ENCODE measurements at regions not wholly inside any gene's neighbourhood (a gene's known extent, or its start where the extent isn't known, plus 50 kb on each side); places are given as distances from the start of the nearest gene placed in this dataset.

- Histone ChIP-seq H3K27me3 (ENCODE audit: insufficient read depth, low read length) (no peaks in the 10 kb centered on the region), H3K4me1 (ENCODE audit: insufficient read depth, low read length) (no peaks in the 10 kb centered on the region), H3K9me3 (ENCODE audit: control insufficient read depth in 1 of 2, low read length in 2 of 2) (no peaks in the 10 kb centered on the region), H3K4me3 (ENCODE audit: low read length in 2 of 2) (no peak overlapping the region), H3K27ac (ENCODE audit: low read depth, low read length) (no peak overlapping the region), H3K36me3 (ENCODE audit: insufficient read depth, low read length) (no peaks in the 10 kb centered on the region)
- no peak overlapping the region for H3K4me3 Mint-ChIP-seq
- intact Hi-C loops (cut with micrococcal nuclease), result no loop called here
- H3K4me1 Mint-ChIP-seq, result no peaks in the 10 kb centered on the region
- DNase-seq, result no peak
- no peaks in the 10 kb centered on the region for H3K27me3 Mint-ChIP-seq
- CTCF ChIA-PET (ENCODE audit: partially characterized antibody), result no interaction called here
- H3K9me3 Mint-ChIP-seq, result peaks cover 0 to 6% (median 1%) of the 10 kb centered on the region in 8 donors
- H3K27ac Mint-ChIP-seq, result no peak overlapping the region
- no peaks in the 10 kb centered on the region for H3K36me3 Mint-ChIP-seq
- POLR2A ChIA-PET (ENCODE audit: partially characterized antibody), result no interaction called here
These were observed 245.2 kb upstream of the FSTL5 start for GRCh38 chr4:162409048-162409447.

- Mint-ChIP-seq H3K27ac (no peak overlapping the region), H3K27me3 (no peaks in the 10 kb centered on the region), H3K4me3 (no peak overlapping the region), H3K4me1 (no peaks in the 10 kb centered on the region), H3K36me3 (no peaks in the 10 kb centered on the region), H3K9me3 (peaks cover 0 to 3% (median under 1%) of the 10 kb centered on the region in 8 donors)
- peak in 1 of 5 donors; percentile 26 for DNase-seq
- Histone ChIP-seq H3K4me1 (ENCODE audit: insufficient read depth, low read length) (no peaks in the 10 kb centered on the region), H3K4me3 (ENCODE audit: low read length in 2 of 2) (no peak overlapping the region), H3K27me3 (ENCODE audit: insufficient read depth, low read length) (no peaks in the 10 kb centered on the region), H3K27ac (ENCODE audit: low read depth, low read length) (no peak overlapping the region), H3K9me3 (ENCODE audit: control insufficient read depth in 1 of 2, low read length in 2 of 2) (no peaks in the 10 kb centered on the region), H3K36me3 (ENCODE audit: insufficient read depth, low read length) (no peaks in the 10 kb centered on the region)
- ChIA-PET CTCF (ENCODE audit: partially characterized antibody) (no interaction called here), POLR2A (ENCODE audit: partially characterized antibody) (no interaction called here)
- intact Hi-C loops (cut with micrococcal nuclease), result no loop called here
These were observed 244.5 kb upstream of the FSTL5 start for GRCh38 chr4:162408309-162408708.

GRCh38 chr4:162406637-162407365 lies 243.0 kb upstream of the FSTL5 start:
- DNase-seq, result no peak
- Histone ChIP-seq H3K4me1 (ENCODE audit: insufficient read depth, low read length) (no peaks in the 10 kb centered on the region), H3K27ac (ENCODE audit: low read depth, low read length) (no peak overlapping the region), H3K4me3 (ENCODE audit: low read length in 2 of 2) (no peak overlapping the region), H3K36me3 (ENCODE audit: insufficient read depth, low read length) (no peaks in the 10 kb centered on the region), H3K27me3 (ENCODE audit: insufficient read depth, low read length) (no peaks in the 10 kb centered on the region), H3K9me3 (ENCODE audit: control insufficient read depth in 1 of 2, low read length in 2 of 2) (no peaks in the 10 kb centered on the region)
- ChIA-PET CTCF (ENCODE audit: partially characterized antibody) (no interaction called here), POLR2A (ENCODE audit: partially characterized antibody) (no interaction called here)
- H3K4me3 Mint-ChIP-seq, result no peak overlapping the region
- H3K27me3 Mint-ChIP-seq, result no peaks in the 10 kb centered on the region
- intact Hi-C loops (cut with micrococcal nuclease), result no loop called here
- peaks cover 0 to 3% (median 0%) of the 10 kb centered on the region in 8 donors for H3K9me3 Mint-ChIP-seq
- no peaks in the 10 kb centered on the region for H3K36me3 Mint-ChIP-seq
- no peak overlapping the region for H3K27ac Mint-ChIP-seq
- H3K4me1 Mint-ChIP-seq, result no peaks in the 10 kb centered on the region

- H3K27ac Mint-ChIP-seq, result no peak overlapping the region
- POLR2A ChIA-PET (ENCODE audit: partially characterized antibody), result no interaction called here
- H3K4me3 Mint-ChIP-seq, result no peak overlapping the region
- H3K9me3 Mint-ChIP-seq, result peaks cover 0 to 3% (median 0%) of the 10 kb centered on the region in 8 donors
- H3K4me1 Mint-ChIP-seq, result no peaks in the 10 kb centered on the region
- no peaks in the 10 kb centered on the region for H3K27me3 ChIP-seq (ENCODE audit: insufficient read depth, low read length)
- intact Hi-C loops (cut with micrococcal nuclease), result no loop called here
- no peak overlapping the region for H3K4me3 ChIP-seq (ENCODE audit: low read length in 2 of 2)
- no peaks in the 10 kb centered on the region for H3K27me3 Mint-ChIP-seq
- H3K36me3 ChIP-seq (ENCODE audit: insufficient read depth, low read length), result no peaks in the 10 kb centered on the region
- CTCF ChIA-PET (ENCODE audit: partially characterized antibody), result no interaction called here
- no peaks in the 10 kb centered on the region for H3K4me1 ChIP-seq (ENCODE audit: insufficient read depth, low read length)
- H3K27ac ChIP-seq (ENCODE audit: low read depth, low read length), result no peak overlapping the region
- H3K36me3 Mint-ChIP-seq, result no peaks in the 10 kb centered on the region
- H3K9me3 ChIP-seq (ENCODE audit: control insufficient read depth in 1 of 2, low read length in 2 of 2), result no peaks in the 10 kb centered on the region
- DNase-seq, result no peak
These were observed 240.1 kb upstream of the FSTL5 start for GRCh38 chr4:162403932-162404331.

GRCh38 chr4:162403419-162403818 lies 239.6 kb upstream of the FSTL5 start:
- H3K4me1 ChIP-seq (ENCODE audit: insufficient read depth, low read length), result no peaks in the 10 kb centered on the region
- H3K4me3 ChIP-seq (ENCODE audit: low read length in 2 of 2), result no peak overlapping the region
- Mint-ChIP-seq H3K4me3 (no peak overlapping the region), H3K27me3 (no peaks in the 10 kb centered on the region), H3K9me3 (peaks cover 0 to 3% (median 0%) of the 10 kb centered on the region in 8 donors), H3K36me3 (no peaks in the 10 kb centered on the region), H3K4me1 (no peaks in the 10 kb centered on the region), H3K27ac (no peak overlapping the region)
- no peak overlapping the region for H3K27ac ChIP-seq (ENCODE audit: low read depth, low read length)
- no peaks in the 10 kb centered on the region for H3K36me3 ChIP-seq (ENCODE audit: insufficient read depth, low read length)
- POLR2A ChIA-PET (ENCODE audit: partially characterized antibody), result no interaction called here
- no peaks in the 10 kb centered on the region for H3K9me3 ChIP-seq (ENCODE audit: control insufficient read depth in 1 of 2, low read length in 2 of 2)
- intact Hi-C loops (cut with micrococcal nuclease), result no loop called here
- CTCF ChIA-PET (ENCODE audit: partially characterized antibody), result no interaction called here
- no peaks in the 10 kb centered on the region for H3K27me3 ChIP-seq (ENCODE audit: insufficient read depth, low read length)
- DNase-seq, result no peak

- CTCF ChIA-PET (ENCODE audit: partially characterized antibody), result no interaction called here
- H3K4me1 ChIP-seq (ENCODE audit: insufficient read depth, low read length), result no peaks in the 10 kb centered on the region
- H3K36me3 ChIP-seq (ENCODE audit: insufficient read depth, low read length), result no peaks in the 10 kb centered on the region
These were observed 237.2 kb upstream of the FSTL5 start for GRCh38 chr4:162401021-162401420.

GRCh38 chr4:162392946-162393345 lies 229.1 kb upstream of the FSTL5 start:
- Mint-ChIP-seq H3K27ac (no peak overlapping the region), H3K4me1 (no peaks in the 10 kb centered on the region), H3K9me3 (peaks cover 0 to 6% (median under 1%) of the 10 kb centered on the region in 8 donors), H3K4me3 (no peak overlapping the region), H3K36me3 (no peaks in the 10 kb centered on the region), H3K27me3 (no peaks in the 10 kb centered on the region)
- no peak for DNase-seq
- no peaks in the 10 kb centered on the region for H3K9me3 ChIP-seq (ENCODE audit: control insufficient read depth in 1 of 2, low read length in 2 of 2)
- H3K4me1 ChIP-seq (ENCODE audit: insufficient read depth, low read length), result no peaks in the 10 kb centered on the region
- H3K4me3 ChIP-seq (ENCODE audit: low read length in 2 of 2), result no peak overlapping the region
- intact Hi-C loops (cut with micrococcal nuclease), result no loop called here
- POLR2A ChIA-PET (ENCODE audit: partially characterized antibody), result no interaction called here
- no peaks in the 10 kb centered on the region for H3K36me3 ChIP-seq (ENCODE audit: insufficient read depth, low read length)
- H3K27me3 ChIP-seq (ENCODE audit: insufficient read depth, low read length), result no peaks in the 10 kb centered on the region
- no peak overlapping the region for H3K27ac ChIP-seq (ENCODE audit: low read depth, low read length)
- CTCF ChIA-PET (ENCODE audit: partially characterized antibody), result no interaction called here

More at GRCh38 chr4:162401021-162401420, 237.2 kb upstream of the FSTL5 start:
- no peaks in the 10 kb centered on the region for H3K9me3 ChIP-seq (ENCODE audit: control insufficient read depth in 1 of 2, low read length in 2 of 2)
- no peak overlapping the region for H3K4me3 ChIP-seq (ENCODE audit: low read length in 2 of 2)
- intact Hi-C loops (cut with micrococcal nuclease), result no loop called here
- Mint-ChIP-seq H3K4me3 (no peak overlapping the region), H3K27me3 (no peaks in the 10 kb centered on the region), H3K36me3 (no peaks in the 10 kb centered on the region), H3K9me3 (peaks cover 0 to 6% (median 0%) of the 10 kb centered on the region in 8 donors), H3K27ac (no peak overlapping the region), H3K4me1 (no peaks in the 10 kb centered on the region)
- DNase-seq, result no peak
- POLR2A ChIA-PET (ENCODE audit: partially characterized antibody), result no interaction called here
- H3K27ac ChIP-seq (ENCODE audit: low read depth, low read length), result no peak overlapping the region
- H3K27me3 ChIP-seq (ENCODE audit: insufficient read depth, low read length), result no peaks in the 10 kb centered on the region

GRCh38 chr4:162366146-162366545 lies 202.3 kb upstream of the FSTL5 start:
- no peaks in the 10 kb centered on the region for H3K4me1 ChIP-seq (ENCODE audit: insufficient read depth, low read length)
- no peak overlapping the region for H3K4me3 Mint-ChIP-seq
- POLR2A ChIA-PET (ENCODE audit: partially characterized antibody), result no interaction called here
- H3K36me3 ChIP-seq (ENCODE audit: insufficient read depth, low read length), result no peaks in the 10 kb centered on the region
- DNase-seq, result no peak
- H3K27ac ChIP-seq (ENCODE audit: low read depth, low read length), result no peak overlapping the region
- H3K9me3 ChIP-seq (ENCODE audit: control insufficient read depth in 1 of 2, low read length in 2 of 2), result no peaks in the 10 kb centered on the region
- no peaks in the 10 kb centered on the region for H3K27me3 ChIP-seq (ENCODE audit: insufficient read depth, low read length)
- CTCF ChIA-PET (ENCODE audit: partially characterized antibody), result no interaction called here
- no peaks in the 10 kb centered on the region for H3K36me3 Mint-ChIP-seq
- intact Hi-C loops (cut with micrococcal nuclease), result no loop called here
- no peaks in the 10 kb centered on the region for H3K27me3 Mint-ChIP-seq
- H3K9me3 Mint-ChIP-seq, result peaks cover 0 to 3% (median 0%) of the 10 kb centered on the region in 8 donors
- no peaks in the 10 kb centered on the region for H3K4me1 Mint-ChIP-seq
- H3K4me3 ChIP-seq (ENCODE audit: low read length in 2 of 2), result no peak overlapping the region
- no peak overlapping the region for H3K27ac Mint-ChIP-seq
